Stimulated activated CD4-positive, alpha-beta T cell treated with anti-CD3 and anti-CD28 coated beads, Interleukin-4, amount 100 ng/mL, for 24 hours (primary cell): ENCODE measurements at regions not wholly inside any gene's neighbourhood (a gene's known extent, or its start where the extent isn't known, plus 50 kb on each side); places are given as distances from the start of the nearest gene placed in this dataset.

Experiments
- DNase-seq: peaks from one replicate; pipeline ENCODE4 v3.0.0-alpha.2; 2020

DNA sequence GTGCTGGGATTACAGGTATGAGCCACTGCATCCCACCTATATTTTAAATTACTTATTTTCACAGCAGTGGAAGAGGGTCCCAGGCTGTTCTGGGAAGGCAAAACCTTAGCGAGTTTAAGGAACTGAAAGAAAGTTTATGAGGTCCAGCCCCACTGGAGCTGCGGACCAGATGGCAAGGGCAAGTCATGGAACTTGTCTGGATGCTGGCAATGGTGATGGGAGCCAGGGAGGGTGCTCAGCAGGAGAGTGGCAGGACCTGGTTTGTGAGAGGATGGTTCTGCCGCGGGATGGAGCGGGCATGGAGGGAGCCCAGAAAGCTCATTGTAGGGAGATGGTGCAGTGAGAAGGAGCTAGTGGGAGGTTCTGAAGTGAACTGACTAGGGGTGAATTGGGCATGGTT lies 50.6 kb upstream of the SLC45A1 start:
- DNase-seq = no peak

DNA sequence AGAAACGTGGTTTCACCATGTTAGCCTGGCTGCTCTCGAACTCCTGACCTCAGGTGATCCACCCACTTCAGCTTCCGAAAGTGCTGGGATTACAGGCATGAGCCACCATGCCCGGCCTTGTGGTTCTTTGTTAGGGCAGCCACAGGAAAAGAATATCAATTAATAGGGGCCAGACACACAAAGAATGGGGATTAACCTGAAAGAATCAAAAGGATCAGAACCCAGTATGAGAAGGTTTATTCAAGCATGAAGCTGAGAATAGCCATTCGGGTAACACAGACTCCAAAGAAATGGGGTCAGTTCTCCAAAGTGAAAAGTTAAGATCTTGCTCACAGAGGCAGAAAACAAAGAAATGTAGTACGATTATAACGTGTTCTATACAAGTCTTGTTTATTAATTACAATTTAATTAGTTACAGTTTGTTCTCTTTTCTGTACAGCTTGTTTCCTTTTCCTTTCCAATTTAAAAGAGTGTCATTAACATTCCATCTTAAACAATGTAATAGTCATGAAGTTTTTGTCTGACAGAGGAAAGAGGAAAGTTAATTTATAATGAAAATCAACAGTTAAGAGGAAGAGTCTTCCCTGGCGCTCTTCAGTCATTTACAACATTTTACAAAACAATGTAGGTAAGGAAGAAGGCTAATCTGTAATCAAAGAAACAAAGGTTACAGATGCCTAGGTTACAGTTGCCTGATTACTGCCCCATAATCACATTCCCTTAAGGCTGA lies 51.3 kb upstream of the SLC45A1 start:
- DNase-seq = no peak

DNA sequence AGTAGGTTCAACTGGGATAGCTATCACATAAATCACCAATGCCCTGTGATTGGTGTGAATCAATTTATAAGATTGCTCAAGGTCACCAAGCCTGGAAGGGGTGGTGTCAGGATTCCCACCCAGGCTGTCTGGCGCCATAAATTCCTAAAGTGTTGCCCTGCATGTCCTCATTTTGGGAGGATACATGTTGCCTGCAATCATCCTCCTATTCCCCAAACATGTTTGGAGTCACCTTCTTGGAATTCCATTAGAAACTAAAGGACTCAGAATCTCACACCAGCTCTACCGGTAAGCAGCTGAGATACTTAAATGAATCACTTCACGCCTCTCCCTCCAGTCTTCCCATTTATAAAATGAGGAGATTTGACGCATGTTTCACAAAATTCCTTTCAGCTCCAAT lies 54.1 kb upstream of the SLC45A1 start:
- DNase-seq = no peak

DNA sequence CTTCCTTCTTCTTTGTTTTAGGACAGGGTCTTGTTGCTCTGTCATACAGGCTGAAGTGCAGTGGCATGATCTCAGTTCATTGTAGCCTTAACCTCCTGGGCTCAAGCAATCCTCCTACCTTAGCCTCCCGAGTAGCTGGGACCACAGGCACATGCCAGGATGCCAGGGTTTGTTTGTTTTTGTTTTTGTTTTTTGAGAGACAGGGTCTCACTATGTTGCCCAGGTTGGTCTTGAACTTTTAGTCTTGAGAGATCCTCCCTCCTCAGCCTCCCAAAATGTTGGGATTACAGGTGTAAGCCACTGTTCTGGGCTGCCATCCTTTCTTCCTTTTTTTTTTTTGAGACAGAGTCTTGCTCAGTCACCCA lies 56.5 kb upstream of the SLC45A1 start:
- DNase-seq = no peak

DNA sequence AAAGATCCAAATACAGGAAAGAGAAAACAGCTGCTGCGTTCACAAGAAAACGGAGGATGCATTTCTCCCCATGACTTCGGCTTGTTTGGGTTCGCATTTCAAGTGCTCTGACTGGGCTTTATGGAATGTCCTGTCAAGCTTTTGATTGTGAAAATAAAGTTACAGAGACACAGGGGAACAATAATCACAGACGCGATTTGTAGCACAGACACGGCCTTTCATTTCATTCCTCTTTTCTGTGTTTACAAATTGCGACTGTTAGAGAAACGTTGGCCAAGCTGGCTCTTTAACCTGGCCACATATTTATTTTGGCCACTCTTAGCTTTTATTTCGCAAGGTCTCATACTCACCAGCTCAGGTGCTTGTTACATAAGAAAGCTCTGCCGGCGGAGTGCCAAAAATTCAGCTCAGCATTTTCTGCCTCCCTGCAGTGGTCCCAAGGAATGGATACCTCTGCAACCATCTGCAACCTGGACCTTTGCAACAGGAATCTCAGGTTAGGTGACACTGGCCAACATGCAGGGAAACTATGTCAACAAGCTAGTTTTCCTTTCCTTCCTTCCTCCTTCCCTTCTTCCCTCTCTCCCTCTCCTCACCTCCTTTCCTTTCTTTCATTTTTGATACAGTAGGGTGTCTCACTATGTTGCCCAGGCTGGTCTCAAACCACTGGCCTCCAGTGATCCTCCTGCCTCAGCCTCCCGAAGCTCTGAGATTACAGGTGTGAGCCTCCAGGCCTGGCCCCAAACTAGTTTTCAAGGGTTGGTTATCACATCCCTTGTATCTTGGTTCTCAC lies 58.2 kb upstream of the SLC45A1 start:
- no peak for DNase-seq

DNA sequence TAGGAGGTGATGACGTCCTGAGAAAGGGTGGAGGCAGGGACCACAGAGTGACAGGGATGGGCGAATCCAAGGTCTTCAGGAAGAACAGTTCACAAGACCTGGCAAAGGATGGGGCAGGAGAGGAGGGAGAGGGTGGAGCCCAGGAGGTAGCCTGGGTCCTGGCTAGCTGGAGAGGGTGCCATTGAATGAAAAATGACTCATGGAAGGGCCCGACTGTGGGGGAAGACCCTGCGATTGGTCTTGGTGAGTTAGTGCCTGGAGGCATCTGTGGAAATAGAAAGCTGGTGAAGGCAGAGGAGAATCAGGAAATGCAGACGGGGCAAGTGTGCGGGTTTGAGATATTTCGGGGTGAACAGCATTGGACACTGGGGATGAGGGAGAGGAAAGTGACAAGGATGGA lies 60.3 kb upstream of the SLC45A1 start:
- DNase-seq = no peak

DNA sequence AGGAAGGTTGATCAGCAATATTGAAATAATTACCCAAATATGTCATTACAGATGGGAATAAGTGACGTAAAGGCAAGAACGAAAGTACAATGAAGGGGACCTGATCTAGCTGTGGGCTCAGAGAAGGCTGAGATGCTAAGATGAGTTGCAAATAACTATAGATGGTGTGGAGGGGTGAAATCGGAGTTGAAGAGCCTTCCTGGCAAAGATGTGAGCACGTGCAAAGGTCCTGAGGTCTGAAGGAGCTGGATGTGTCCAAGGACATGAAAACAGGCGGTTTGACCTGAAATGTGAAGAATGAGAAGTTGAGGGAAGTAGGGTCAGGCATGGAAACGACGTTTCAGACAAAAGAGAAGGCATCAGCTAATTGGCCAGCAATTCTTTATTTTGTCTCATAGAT lies 61.6 kb upstream of the SLC45A1 start:
- no peak for DNase-seq

DNA sequence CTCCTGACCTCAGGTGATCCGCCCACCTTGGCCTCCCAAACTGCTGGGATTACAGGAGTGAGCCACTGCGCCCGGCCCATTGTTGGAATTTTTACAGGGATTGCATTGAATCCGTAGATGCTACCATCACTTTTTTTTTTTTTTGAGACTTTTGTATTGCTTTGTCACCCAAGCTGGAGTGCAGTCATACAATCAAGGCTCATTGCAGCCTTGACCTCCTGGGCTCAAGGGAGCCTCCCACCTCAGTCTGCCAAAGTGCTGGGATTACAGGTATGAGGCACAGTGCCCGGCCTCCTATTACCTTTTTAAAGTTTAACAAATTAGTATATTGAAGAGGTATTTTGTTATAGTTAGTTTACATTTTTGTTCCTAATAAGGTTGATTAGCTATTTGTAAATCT lies 62.2 kb upstream of the SLC45A1 start:
- no peak for DNase-seq

DNA sequence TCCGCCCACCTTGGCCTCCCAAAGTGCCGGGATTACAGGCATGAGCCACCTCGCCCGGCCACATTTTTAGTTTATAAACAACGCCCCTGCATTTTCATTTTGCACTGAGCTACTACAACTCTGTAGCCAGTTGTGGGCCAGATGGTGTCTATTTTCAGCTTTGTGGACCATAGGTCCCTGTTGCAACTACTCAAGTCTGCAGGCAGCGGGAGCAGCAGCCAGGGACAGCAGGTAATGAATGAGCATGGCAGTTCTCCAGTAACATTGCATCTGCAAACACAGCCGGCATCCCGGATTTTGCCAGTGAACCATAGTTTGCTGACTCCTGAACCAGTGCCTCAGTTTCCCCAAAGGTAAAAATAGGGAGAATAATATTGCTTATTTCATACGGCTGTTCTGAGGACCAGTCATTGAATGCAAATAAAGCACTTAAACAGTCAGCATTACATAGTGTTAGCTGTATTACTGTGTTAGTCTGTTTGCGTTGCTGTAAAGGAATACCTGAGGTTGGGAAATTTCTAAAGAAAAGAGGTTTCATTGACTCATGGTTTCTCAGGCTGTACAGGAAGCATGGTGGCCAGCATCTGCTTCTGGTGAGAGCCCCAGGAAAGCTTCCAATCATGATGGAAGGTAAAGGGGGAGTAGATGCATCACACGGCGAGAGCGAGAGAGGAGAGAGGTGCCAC lies 65.5 kb upstream of the SLC45A1 start:
- DNase-seq = no peak

DNA sequence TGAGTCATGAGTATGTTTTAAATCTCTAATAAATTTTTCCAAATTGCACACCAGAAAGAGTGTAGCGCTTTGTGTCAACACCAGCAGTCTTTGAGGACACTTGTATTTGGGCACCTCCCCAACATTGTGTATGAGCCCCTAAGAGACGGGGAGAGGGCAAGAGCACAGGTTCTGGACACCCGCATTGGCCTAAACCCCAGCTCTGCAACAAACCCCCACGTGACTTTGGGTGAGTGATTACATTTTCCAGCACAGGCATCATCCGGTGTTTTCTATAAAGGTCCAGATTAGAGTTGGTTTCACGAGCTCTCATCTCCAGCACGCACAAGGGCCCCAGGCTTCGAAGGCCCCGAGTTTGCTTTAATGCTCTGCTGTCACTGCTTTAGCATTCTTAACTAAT lies 66.3 kb upstream of the SLC45A1 start:
- DNase-seq = no peak

DNA sequence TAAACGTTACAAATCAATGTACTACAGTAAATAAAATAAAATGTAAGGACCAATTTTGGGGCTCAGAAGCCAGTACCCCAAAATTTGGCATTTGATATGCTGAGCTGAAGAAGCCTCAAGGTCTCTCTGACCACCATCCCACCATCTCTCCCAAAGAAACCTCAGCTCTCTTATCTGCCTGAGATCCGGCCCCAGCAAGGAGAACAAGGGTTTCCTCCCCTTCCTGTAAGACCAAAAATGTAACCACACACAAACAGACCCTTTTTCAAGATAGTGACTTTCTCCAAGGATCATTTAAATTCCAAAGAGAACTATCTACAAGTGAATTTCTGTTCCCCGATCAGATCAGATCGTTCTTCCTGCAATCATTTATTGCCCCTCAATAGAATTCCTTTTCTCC lies 68.1 kb upstream of the SLC45A1 start:
- no peak for DNase-seq

DNA sequence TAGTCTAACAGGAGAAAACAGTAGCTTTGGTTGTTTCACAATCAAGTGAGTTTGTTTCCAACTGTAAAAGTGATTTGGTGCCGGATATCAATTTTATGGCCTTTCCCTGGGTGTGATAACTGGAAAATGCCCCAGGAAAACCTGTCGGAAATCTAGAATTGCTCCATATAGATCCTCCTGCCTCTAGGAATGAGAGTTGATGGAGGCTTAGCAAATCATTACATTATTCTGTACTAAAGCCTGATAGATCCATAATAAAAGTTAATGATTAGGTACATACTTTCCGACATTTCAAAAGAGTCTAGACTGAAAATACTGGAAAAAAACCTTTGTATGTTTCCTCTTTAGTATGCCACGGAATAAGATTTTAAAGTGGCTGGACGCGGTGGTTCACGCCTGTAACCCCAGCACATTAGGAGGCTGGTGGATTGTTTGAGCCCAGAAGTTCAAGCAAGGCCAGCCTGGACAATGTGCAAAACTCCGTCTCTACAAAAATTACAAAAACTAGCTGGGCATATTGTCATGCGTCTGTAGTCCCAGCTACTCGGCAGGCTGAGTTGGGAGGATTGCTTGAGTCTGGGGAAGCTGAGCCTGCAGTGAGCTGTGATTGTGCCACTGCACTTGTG lies 70.0 kb upstream of the SLC45A1 start:
- no peak for DNase-seq

DNA sequence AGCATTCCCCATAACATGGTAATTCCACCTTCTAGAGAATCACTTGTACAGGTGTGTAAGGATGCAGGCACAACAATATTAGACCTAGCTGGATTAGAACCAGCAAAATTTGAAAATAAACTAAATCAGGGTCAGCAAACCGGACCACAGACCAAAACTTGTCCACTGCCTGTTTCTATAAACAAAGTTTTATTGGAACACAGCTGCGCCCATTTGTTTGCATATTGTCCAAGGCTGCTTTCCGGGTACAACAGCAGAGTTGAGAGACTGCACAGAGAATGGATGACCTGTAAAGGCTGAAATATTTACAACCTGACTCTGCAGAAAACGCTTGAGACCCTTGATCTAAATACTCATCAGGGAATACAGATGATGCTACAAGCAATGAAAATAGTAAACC lies 73.6 kb upstream of the SLC45A1 start:
- DNase-seq = no peak

DNA sequence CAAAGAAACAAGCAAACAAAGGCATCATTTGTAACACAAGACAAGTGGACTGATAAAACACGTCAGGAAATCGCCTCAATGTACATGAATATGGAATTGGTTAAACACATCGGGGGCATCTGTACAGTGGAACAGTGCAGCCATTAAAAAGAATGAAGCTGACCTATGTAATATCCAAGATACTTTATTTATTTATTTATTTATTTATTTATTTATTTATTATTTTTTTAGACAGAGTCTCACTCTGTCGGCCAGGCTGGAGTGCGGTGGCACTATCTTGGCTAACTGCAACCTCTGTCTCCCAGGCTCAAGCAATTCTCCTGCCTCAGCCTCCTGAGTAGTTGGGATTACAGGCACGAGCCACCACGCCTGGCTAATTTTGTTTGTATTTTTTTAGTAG lies 75.4 kb upstream of the SLC45A1 start:
- no peak for DNase-seq

DNA sequence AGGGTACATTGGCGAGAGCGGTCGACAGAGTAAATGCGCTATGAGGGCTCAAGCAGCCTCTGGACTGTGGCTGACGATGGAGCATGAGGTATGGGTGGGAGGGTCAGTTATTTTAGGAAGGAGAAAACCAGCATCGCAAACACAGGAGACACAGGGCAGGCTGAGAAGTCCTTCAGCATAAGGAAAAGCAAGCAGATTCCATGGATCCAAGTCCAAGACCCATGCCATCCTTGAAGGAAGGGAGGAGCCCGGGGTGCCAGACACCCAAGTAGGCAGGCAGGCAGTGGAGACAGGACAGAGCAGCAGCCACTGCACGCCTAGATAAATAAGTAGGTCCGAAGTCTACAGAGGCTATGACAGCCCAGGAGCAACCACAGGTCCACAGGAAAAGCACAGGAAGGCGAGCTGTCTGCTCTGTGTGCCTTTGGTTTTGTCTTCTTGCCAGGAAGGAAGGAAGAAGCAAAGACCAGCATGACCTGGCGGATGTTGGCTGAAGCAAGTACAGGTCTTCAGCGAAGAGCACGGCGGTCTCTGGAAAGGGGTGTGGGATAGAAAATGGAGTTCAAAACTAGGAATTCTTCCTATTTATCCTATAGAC lies 76.4 kb upstream of the SLC45A1 start:
- no peak for DNase-seq

DNA sequence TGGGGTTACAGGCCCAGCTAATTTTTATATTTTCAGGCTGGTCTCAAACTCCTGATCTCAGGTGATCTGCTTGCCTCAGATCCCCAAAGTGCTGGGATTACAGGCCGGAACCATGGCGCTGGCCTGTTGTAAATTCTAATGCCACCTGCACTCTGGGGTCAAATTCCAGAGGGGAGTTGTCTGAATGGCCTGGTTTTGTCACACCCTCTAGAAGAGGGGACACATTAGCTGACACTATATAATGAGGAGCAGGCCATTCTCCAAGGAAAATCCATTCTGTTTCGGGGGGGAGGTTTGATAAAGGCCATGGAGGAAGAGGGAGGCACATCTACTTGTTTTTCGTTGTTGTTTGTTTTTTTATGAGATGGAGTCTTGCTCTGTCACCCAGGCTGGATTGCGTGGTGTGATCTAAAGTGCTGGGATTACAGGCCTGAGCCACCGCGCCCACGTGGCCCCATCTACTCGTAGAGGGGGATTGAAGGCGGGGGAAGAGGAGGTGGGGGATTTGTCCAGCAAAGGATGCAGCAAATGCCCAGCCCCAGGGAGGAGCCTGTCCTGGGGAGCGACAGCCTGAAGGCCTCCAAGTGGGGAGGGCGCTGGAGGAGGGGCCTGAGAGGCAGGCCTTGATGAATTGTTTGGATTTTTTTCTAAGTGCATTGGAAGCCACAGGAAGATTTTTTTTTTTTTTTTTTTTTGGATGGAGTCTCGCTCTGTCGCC lies 78.4 kb upstream of the SLC45A1 start:
- no peak for DNase-seq

DNA sequence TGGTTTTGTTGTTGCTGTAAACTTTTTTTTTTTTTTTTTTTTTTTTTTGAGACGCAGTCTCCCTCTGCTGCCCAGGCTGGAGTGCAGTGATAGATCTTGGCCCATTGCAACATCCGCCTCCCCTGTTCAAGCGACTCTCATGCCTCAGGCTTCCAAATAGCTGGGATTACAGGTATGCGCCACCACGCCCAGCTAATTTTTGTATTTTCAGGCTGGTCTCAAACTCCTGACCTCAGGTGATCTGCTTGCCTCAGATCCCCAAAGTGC lies 78.9 kb upstream of the SLC45A1 start:
- no peak for DNase-seq

DNA sequence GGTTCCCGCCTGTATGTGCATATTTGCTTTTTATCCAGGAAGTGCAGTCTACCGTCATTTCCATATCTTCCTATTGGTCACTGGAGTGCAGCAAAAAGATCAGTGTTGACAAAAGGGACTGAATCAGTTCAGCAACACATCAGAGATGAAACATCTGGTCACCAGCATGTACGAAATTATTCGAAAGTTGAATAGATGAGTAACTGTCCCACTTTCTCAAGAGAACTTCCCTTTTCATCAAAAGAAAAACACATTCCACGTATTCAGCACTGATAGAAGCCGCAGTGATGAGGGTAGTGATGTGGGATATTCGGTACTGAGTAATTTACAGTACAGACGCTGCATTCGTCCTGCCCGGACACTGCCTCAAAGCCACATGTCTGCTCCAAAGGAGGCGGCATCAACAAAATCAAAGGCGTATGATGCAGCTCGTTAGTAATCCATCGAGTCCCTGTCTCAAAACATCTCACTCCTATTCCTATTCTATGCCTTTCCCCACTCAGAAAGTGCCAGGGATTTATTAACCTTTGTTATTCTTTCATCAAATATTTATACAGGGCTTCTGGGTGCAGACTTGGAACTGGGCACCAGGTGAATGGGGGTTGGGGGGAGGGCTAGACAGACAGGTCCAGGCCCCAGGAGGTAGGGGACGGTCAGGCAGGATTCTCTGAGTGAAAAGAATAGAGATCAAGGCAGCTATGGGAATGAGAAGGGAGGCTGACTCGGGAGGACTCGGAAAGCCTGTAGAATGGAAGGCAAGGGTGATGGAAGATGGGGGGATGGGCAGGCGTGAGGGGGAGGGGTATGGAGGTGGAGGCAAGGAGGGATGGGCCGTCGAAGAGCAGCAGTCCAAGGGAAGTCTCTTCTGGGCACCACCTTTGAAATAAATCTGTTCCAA lies 79.5 kb upstream of the SLC45A1 start:
- no peak for DNase-seq

DNA sequence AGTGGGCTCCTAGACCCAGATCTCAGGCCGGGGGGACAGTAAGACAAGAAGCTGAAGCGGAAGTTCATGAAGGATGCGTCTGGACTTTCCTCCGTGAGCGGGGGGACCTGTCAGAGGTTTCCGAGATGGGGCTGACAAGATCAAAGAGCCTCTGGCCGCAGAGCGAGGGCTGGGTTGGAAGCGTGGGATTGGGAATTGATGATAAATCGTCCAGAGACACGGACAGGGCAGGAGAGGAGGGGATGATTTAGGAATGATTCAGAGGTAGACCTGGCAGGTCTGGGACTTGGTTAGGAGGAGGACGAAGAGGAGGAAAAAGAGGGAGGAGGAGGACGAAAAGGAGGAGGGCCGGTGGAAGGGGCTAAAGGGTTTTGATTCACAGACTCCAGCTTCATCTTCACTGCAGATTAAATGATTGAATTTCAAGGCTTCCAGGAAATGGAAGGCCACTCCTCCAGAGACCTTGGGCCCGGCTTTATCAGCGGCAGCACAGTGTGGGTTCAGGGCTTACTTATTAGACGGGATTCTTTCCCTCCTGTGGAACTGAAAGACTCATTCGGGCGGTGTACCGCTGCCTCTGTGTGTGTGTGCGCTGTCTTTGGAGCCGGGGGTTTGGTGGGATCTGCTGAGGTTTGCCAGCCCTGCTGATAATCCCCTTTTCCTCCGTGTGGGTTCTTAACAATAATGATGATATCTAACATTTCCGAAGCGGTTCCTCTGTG lies 85.7 kb upstream of the SLC45A1 start:
- no peak for DNase-seq

DNA sequence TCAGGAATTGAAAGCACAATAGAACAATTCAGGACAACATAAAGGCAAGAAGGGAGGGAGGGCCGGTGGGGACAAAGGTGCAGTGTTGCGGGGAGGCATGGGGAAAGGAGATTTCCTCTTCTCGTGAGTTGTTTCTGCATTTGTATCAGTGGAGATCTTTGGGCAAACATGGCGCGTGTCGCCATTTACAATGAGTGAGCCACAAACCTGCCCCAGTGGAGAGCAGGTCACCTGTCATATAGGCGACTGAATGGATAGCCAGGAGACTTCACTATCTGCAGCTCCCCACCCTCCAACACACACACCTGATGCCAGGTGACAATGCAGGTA lies 87.7 kb upstream of the SLC45A1 start:
- DNase-seq = no peak

DNA sequence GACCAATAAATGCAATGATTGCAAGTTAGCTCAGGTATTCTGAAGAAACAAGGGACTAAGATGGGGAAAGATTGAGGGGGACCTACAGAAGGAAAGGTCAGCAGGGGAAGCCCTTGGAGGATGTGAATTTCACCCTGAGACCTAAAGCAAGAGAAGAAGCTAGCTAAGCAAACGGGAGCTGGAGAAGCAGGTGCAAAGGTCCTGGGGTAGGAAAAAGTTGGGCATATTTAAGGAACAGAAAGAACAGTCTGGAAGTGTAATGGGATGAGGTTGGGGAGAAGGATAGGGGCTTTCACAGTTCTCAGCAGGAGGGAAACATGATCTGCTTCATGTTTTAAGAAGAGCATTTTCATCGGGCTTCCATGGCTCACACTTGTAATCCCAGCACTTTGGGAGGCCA lies 89.7 kb upstream of the SLC45A1 start:
- DNase-seq = no peak
